HepG2 (cell line): ENCODE measurements at regions not wholly inside any gene's neighbourhood (a gene's known extent, or its start where the extent isn't known, plus 50 kb on each side); places are given as distances from the start of the nearest gene placed in this dataset.

Experiments used
- ATAC-seq: fragments of 200-7000 bp; cut with Tn5 transposase; 3 replicates; pipeline ENCODE4 v1.9.1; 2020; ENCODE audit warnings: mild to moderate bottlenecking, moderate library complexity
- BruUV-seq: library from RNA; stranded (reverse); fragments of 400-500 nt; replicated peaks from 2 replicates; lab custom pipeline; 2021; lab: Mats Ljungman, UMichigan
- CTCF ChIA-PET: fragments of 300-600 bp; formaldehyde crosslinking; extraction: SDS; loops from one replicate; lab custom pipeline; 2021; ENCODE audit warnings: low total read pairs, inconsistent platforms, low intra/inter-chr PET ratio; lab: Yijun Ruan, JAX
- POLR2A ChIA-PET: fragments of 350-600 bp; sonication (Branson Sonifier 250); formaldehyde crosslinking; loops from one replicate; lab custom pipeline; 2020; ENCODE audit warnings: antibody characterized with exemption, inconsistent platforms; lab: Yijun Ruan, JAX
- DNase-seq: peaks from one replicate; pipeline ENCODE4 v3.0.0-alpha.2; 2015; ENCODE audit warnings: low spot score
- FAIRE-seq: peaks from 3 replicates; lab custom pipeline; 2011; peaks lifted over from hg19 to GRCh38; lab: Jason Lieb, UNC
- H2AFZ ChIP-seq: one replicate; pipeline ENCODE4 v1.6.1; 2011; ENCODE audit warnings: low read length, inconsistent platforms
- H3K27ac ChIP-seq: fragments of 300-600 bp; 3 replicates; pipeline ENCODE4 v1.8.0; 2011; ENCODE audit warnings: mixed run types, mild to moderate bottlenecking, mixed read lengths, low read length, inconsistent platforms; ENCODE audit not compliant: insufficient read depth; ENCODE audit errors: extremely low read length
- H3K27me3 ChIP-seq, 2 experiments: fragments of 200-600 bp in 1 of 2; 2 replicates in 1 of 2; 3 replicates in 1 of 2; pipeline versions ENCODE4 v1.6.0 to v1.8.0; 2011; ENCODE audit warnings: low read length in 2 of 2, mild to moderate bottlenecking in 2 of 2, moderate library complexity in 2 of 2, inconsistent platforms in 1 of 2; ENCODE audit not compliant: insufficient read depth in 2 of 2, control insufficient read depth in 1 of 2
- H3K36me3 ChIP-seq, 2 experiments: fragments of 200-600 bp in 1 of 2; replicated peaks in 1 of 2; 2 replicates in 1 of 2; 3 replicates in 1 of 2; pipeline versions ENCODE4 v1.5.1 to v1.8.0; 2011; ENCODE audit warnings: low read length in 2 of 2, inconsistent platforms in 1 of 2; ENCODE audit not compliant: insufficient read depth in 2 of 2, control insufficient read depth in 1 of 2
- H3K4me1 ChIP-seq: 2 replicates; pipeline ENCODE4 v1.5.1; 2012; ENCODE audit warnings: low read length, inconsistent platforms; ENCODE audit not compliant: insufficient read depth
- H3K4me2 ChIP-seq: 2 replicates; pipeline ENCODE4 v1.6.0; 2011; ENCODE audit warnings: low read depth, low read length, inconsistent platforms
- H3K4me3 ChIP-seq, 3 experiments: fragments of 200-600 bp in 1 of 3; sonication (generic), shearing (Covaris generic) in 1 of 3; replicated peaks in 1 of 3; 2 replicates each; pipeline ENCODE4 v1.5.1; 2011 to 2016; ENCODE audit warnings: low read length in 3 of 3, inconsistent platforms in 2 of 3, low read depth in 2 of 3, mild to moderate bottlenecking in 2 of 3, control low read depth in 1 of 3, mixed read lengths in 1 of 3; ENCODE audit not compliant: insufficient read depth in 1 of 3
- H3K79me2 ChIP-seq: one replicate; pipeline ENCODE4 v1.6.1; 2011; ENCODE audit warnings: low read length, inconsistent platforms; ENCODE audit not compliant: insufficient read depth
- H3K9ac ChIP-seq: 2 replicates; pipeline ENCODE4 v1.6.0; 2011; ENCODE audit warnings: mild to moderate bottlenecking, low read depth, low read length, inconsistent platforms; ENCODE audit not compliant: insufficient read depth
- H3K9me3 ChIP-seq: 2 replicates; pipeline ENCODE4 v1.5.1; 2012; ENCODE audit warnings: mild to moderate bottlenecking, low read length
- H4K20me1 ChIP-seq: 2 replicates; pipeline ENCODE4 v1.6.0; 2011; ENCODE audit warnings: inconsistent platforms, mild to moderate bottlenecking, low read length, moderate library complexity; ENCODE audit not compliant: insufficient read depth
- FOXK2 ChIP-seq: fragments of 450-650 bp; IDR thresholded peaks from 2 replicates; pipeline ENCODE4 v1.6.1; 2016
- FOXP4 ChIP-seq: sonication (generic); formaldehyde crosslinking; IDR thresholded peaks from 2 replicates; pipeline ENCODE4 v1.4.0; 2020; ENCODE audit warnings: missing genetic modification reagents
- HNRNPH1 ChIP-seq: fragments of 200-400 bp; formaldehyde crosslinking; optimal IDR thresholded peaks from 2 replicates; pipeline ENCODE3; 2017; ENCODE audit warnings: mild to moderate bottlenecking, low read depth, low read length
- RBAK ChIP-seq: sonication (generic); formaldehyde crosslinking; IDR thresholded peaks from 2 replicates; pipeline ENCODE4 v1.5.1; 2020; ENCODE audit warnings: mild to moderate bottlenecking, missing genetic modification reagents
- SIX1 ChIP-seq: sonication (generic); formaldehyde crosslinking; IDR thresholded peaks from 2 replicates; pipeline ENCODE4 v1.4.0; 2020; ENCODE audit warnings: missing genetic modification reagents, borderline replicate concordance
- TBL1XR1 ChIP-seq: fragments of 150-350 bp; IDR thresholded peaks from 2 replicates; pipeline ENCODE4 v1.6.1; 2014; ENCODE audit warnings: borderline replicate concordance, low read length; ENCODE audit not compliant: partially characterized antibody
- ZNF10 ChIP-seq: sonication (generic); formaldehyde crosslinking; IDR thresholded peaks from 2 replicates; pipeline ENCODE4 v1.4.0; 2020; ENCODE audit warnings: mild to moderate bottlenecking, low read depth, missing genetic modification reagents, borderline replicate concordance
- ZNF274 ChIP-seq: sonication (generic); formaldehyde crosslinking; IDR thresholded peaks from 2 replicates; pipeline ENCODE4 v1.5.1; 2020; ENCODE audit warnings: mild to moderate bottlenecking, missing genetic modification reagents
- ZNF749 ChIP-seq: sonication (generic); formaldehyde crosslinking; IDR thresholded peaks from 2 replicates; pipeline ENCODE4 v1.8.0; 2022; ENCODE audit warnings: mild to moderate bottlenecking, missing genetic modification reagents, moderate library complexity, borderline replicate concordance
- ZNF878 ChIP-seq: sonication (generic); formaldehyde crosslinking; IDR thresholded peaks from 2 replicates; pipeline ENCODE4 v1.8.1; 2023; ENCODE audit warnings: mild to moderate bottlenecking, missing genetic modification reagents, moderate library complexity
- WGBS: methylation state at CpG from one replicate; pipeline ENCODE4 v1.1.6; 2017; ENCODE audit warnings: low lambda C conversion rate; 5-methylcytosine and 5-hydroxymethylcytosine counted together
- in situ Hi-C: cut with HindIII; loops from 2 replicates; pipeline ENCODE4 v1.10.0; 2017; ENCODE audit warnings: low pct_unique_long_range_greater_than_20kb; ENCODE audit not compliant: extremely low pct_ligation_motif_present
- intact Hi-C: fragments of 100-400 bp; cut with micrococcal nuclease; formaldehyde crosslinking; loops from one replicate; pipeline ENCODE4 v1.10.0; 2022; ENCODE audit not compliant: unreplicated experiment
- TF ChIP-seq, protein P1 (sequence below): sonication (generic); formaldehyde crosslinking; IDR thresholded peaks from 2 replicates; pipeline ENCODE4 v1.9.0; 2021; ENCODE audit warnings: mild to moderate bottlenecking, missing genetic modification reagents

GRCh38 chr9:74348777-74349176 lies 148.4 kb upstream of the RORB start:
- Histone ChIP-seq H3K36me3 (no peaks in the 10 kb centered on the region), H2AFZ (no peak overlapping the region), H4K20me1 (no peaks in the 10 kb centered on the region), H3K4me1 (no peaks in the 10 kb centered on the region), H3K4me3 (no peak overlapping the region), H3K9ac (no peak overlapping the region), H3K9me3 (no peaks in the 10 kb centered on the region), H3K27me3 (no peaks in the 10 kb centered on the region), H3K27ac (no peak overlapping the region), H3K4me2 (no peak overlapping the region), H3K79me2 (no peaks in the 10 kb centered on the region)
- ChIA-PET CTCF (no interaction called here), POLR2A (no interaction called here)
- DNase-seq = no peak
- no TSS peak for BruUV-seq
- intact Hi-C loops = no loop called here
- WGBS = 0% methylated on average over 3 of the region's 3 CpGs
- ATAC-seq = no peak
- in situ Hi-C loops = no loop called here
- no peak for FAIRE-seq
- TF ChIP-seq SIX1 (no peak), TBL1XR1 (no peak), FOXK2 (no peak), RBAK (no peak), ZNF749 (CRISPR knock-in tag) (no peak), ZNF274 (CRISPR knock-in tag) (no peak), FOXP4 (CRISPR knock-in tag) (no peak), HNRNPH1 (no peak), ZNF878 (CRISPR knock-in tag) (no peak), ZNF10 (CRISPR knock-in tag) (no peak)
- TF ChIP-seq, protein P1, sequence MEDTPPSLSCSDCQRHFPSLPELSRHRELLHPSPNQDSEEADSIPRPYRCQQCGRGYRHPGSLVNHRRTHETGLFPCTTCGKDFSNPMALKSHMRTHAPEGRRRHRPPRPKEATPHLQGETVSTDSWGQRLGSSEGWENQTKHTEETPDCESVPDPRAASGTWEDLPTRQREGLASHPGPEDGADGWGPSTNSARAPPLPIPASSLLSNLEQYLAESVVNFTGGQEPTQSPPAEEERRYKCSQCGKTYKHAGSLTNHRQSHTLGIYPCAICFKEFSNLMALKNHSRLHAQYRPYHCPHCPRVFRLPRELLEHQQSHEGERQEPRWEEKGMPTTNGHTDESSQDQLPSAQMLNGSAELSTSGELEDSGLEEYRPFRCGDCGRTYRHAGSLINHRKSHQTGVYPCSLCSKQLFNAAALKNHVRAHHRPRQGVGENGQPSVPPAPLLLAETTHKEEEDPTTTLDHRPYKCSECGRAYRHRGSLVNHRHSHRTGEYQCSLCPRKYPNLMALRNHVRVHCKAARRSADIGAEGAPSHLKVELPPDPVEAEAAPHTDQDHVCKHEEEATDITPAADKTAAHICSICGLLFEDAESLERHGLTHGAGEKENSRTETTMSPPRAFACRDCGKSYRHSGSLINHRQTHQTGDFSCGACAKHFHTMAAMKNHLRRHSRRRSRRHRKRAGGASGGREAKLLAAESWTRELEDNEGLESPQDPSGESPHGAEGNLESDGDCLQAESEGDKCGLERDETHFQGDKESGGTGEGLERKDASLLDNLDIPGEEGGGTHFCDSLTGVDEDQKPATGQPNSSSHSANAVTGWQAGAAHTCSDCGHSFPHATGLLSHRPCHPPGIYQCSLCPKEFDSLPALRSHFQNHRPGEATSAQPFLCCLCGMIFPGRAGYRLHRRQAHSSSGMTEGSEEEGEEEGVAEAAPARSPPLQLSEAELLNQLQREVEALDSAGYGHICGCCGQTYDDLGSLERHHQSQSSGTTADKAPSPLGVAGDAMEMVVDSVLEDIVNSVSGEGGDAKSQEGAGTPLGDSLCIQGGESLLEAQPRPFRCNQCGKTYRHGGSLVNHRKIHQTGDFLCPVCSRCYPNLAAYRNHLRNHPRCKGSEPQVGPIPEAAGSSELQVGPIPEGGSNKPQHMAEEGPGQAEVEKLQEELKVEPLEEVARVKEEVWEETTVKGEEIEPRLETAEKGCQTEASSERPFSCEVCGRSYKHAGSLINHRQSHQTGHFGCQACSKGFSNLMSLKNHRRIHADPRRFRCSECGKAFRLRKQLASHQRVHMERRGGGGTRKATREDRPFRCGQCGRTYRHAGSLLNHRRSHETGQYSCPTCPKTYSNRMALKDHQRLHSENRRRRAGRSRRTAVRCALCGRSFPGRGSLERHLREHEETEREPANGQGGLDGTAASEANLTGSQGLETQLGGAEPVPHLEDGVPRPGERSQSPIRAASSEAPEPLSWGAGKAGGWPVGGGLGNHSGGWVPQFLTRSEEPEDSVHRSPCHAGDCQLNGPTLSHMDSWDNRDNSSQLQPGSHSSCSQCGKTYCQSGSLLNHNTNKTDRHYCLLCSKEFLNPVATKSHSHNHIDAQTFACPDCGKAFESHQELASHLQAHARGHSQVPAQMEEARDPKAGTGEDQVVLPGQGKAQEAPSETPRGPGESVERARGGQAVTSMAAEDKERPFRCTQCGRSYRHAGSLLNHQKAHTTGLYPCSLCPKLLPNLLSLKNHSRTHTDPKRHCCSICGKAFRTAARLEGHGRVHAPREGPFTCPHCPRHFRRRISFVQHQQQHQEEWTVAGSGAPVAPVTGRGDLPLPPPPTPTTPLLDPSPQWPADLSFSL (CRISPR knock-in tag) = no peak
